H9 (cell line): ENCODE measurements at regions not wholly inside any gene's neighbourhood (a gene's known extent, or its start where the extent isn't known, plus 50 kb on each side); places are given as distances from the start of the nearest gene placed in this dataset.

Source experiments
- DNase-seq: peaks from one replicate; pipeline ENCODE4 v3.0.0-alpha.2; 2017
- H2AFZ ChIP-seq: one replicate; pipeline ENCODE4 v1.6.1; 2013; ENCODE audit warnings: mild to moderate bottlenecking, low read length, control low read depth, moderate library complexity
- H2AK5ac ChIP-seq: 2 replicates; pipeline ENCODE4 v1.6.1; 2013; ENCODE audit warnings: low read length, control low read depth, mixed read lengths; ENCODE audit not compliant: insufficient read length
- H2BK120ac ChIP-seq: one replicate; pipeline ENCODE4 v1.6.1; 2013; ENCODE audit warnings: low read depth, mild to moderate bottlenecking, low read length, control low read depth, inconsistent platforms; ENCODE audit not compliant: poor library complexity, severe bottlenecking
- H2BK12ac ChIP-seq: 2 replicates; pipeline ENCODE4 v1.6.1; 2013; ENCODE audit warnings: low read length, control low read depth, mixed read lengths, low read depth; ENCODE audit not compliant: insufficient read length
- H2BK15ac ChIP-seq: 2 replicates; pipeline ENCODE4 v1.6.1; 2013; ENCODE audit warnings: low read depth, low read length, control low read depth
- H2BK20ac ChIP-seq: one replicate; pipeline ENCODE4 v1.6.1; 2013; ENCODE audit warnings: low read depth, mild to moderate bottlenecking, low read length, control low read depth, inconsistent platforms; ENCODE audit not compliant: poor library complexity, severe bottlenecking
- H2BK5ac ChIP-seq: 2 replicates; pipeline ENCODE4 v1.6.1; 2013; ENCODE audit warnings: low read length, control low read depth, mixed read lengths; ENCODE audit not compliant: insufficient read length
- H3K14ac ChIP-seq: 2 replicates; pipeline ENCODE4 v1.6.1; 2013; ENCODE audit warnings: low read length, control low read depth; ENCODE audit not compliant: insufficient read depth
- H3K18ac ChIP-seq: 2 replicates; pipeline ENCODE4 v1.6.1; 2013; ENCODE audit warnings: low read depth, mild to moderate bottlenecking, mixed read lengths, low read length, control low read depth; ENCODE audit not compliant: insufficient read length
- H3K23ac ChIP-seq: 2 replicates; pipeline ENCODE4 v1.6.1; 2013; ENCODE audit warnings: low read length, control low read depth, mixed read lengths, low read depth; ENCODE audit not compliant: insufficient read length
- H3K23me2 ChIP-seq: 2 replicates; pipeline ENCODE4 v1.6.1; 2013; ENCODE audit warnings: low read depth, mild to moderate bottlenecking, mixed read lengths, low read length, control low read depth; ENCODE audit not compliant: insufficient read length, poor library complexity, severe bottlenecking
- H3K27ac ChIP-seq: 2 replicates; pipeline ENCODE4 v1.5.1; 2013; ENCODE audit warnings: low read length, control low read depth, mixed read lengths, low read depth; ENCODE audit not compliant: insufficient read length
- H3K27me3 ChIP-seq: 2 replicates; pipeline ENCODE4 v1.6.1; 2013; ENCODE audit warnings: low read length, control low read depth, inconsistent platforms; ENCODE audit not compliant: insufficient read depth
- H3K4ac ChIP-seq: 2 replicates; pipeline ENCODE4 v1.6.1; 2013; ENCODE audit warnings: low read depth, mild to moderate bottlenecking, control low read depth, inconsistent platforms, low read length, moderate library complexity
- H3K4me1 ChIP-seq: 2 replicates; pipeline ENCODE4 v1.6.1; 2013; ENCODE audit warnings: low read length, control low read depth, inconsistent platforms; ENCODE audit not compliant: insufficient read depth
- H3K4me2 ChIP-seq: 2 replicates; pipeline ENCODE4 v1.6.1; 2013; ENCODE audit warnings: low read length, control low read depth, mixed read lengths; ENCODE audit not compliant: insufficient read length, insufficient read depth
- H3K56ac ChIP-seq: 2 replicates; pipeline ENCODE4 v1.6.1; 2013; ENCODE audit warnings: low read depth, mild to moderate bottlenecking, mixed read lengths, low read length, control low read depth; ENCODE audit not compliant: insufficient read length
- H3K79me1 ChIP-seq: 2 replicates; pipeline ENCODE4 v1.6.1; 2013; ENCODE audit warnings: low read depth, mild to moderate bottlenecking, moderate library complexity, low read length, control low read depth, inconsistent platforms; ENCODE audit not compliant: insufficient read depth, poor library complexity, severe bottlenecking
- H3K79me2 ChIP-seq: 2 replicates; pipeline ENCODE4 v1.6.1; 2013; ENCODE audit warnings: low read length, control low read depth, inconsistent platforms; ENCODE audit not compliant: insufficient read depth
- H3K9ac ChIP-seq: 2 replicates; pipeline ENCODE4 v1.6.1; 2013; ENCODE audit warnings: low read length, control low read depth, mixed read lengths; ENCODE audit not compliant: insufficient read length; ENCODE audit errors: extremely low read depth
- H3K9me3 ChIP-seq: one replicate; pipeline ENCODE4 v1.6.1; 2013; ENCODE audit warnings: low read depth, low read length, inconsistent platforms; ENCODE audit not compliant: control insufficient read depth
- H3T11ph ChIP-seq: one replicate; pipeline ENCODE4 v1.6.1; 2013; ENCODE audit warnings: mild to moderate bottlenecking, low read length, control low read depth, inconsistent platforms
- H4K20me1 ChIP-seq: one replicate; pipeline ENCODE4 v1.6.1; 2013; ENCODE audit not compliant: control insufficient read depth, insufficient read length, insufficient read depth
- H4K5ac ChIP-seq: 2 replicates; pipeline ENCODE4 v1.6.1; 2013; ENCODE audit warnings: low read depth, mild to moderate bottlenecking, mixed read lengths, low read length, control low read depth; ENCODE audit not compliant: insufficient read length
- H4K8ac ChIP-seq: replicated peaks from 2 replicates; pipeline ENCODE4 v1.6.1; 2013; ENCODE audit warnings: low read length, control low read depth, mixed read lengths, low read depth; ENCODE audit not compliant: insufficient read length
- H4K91ac ChIP-seq: 2 replicates; pipeline ENCODE4 v1.6.1; 2013; ENCODE audit warnings: low read depth, mild to moderate bottlenecking, moderate library complexity, mixed read lengths, low read length, control low read depth; ENCODE audit not compliant: insufficient read length
- H3K27ac Mint-ChIP-seq, 3 experiments: 2 replicates in 2 of 3; 3 replicates in 1 of 3; pipeline ENCODE4 v1.8.0; 2020 to 2021; ENCODE audit warnings: mixed read lengths in 3 of 3, mild to moderate bottlenecking in 1 of 3, moderate library complexity in 1 of 3
- H3K27me3 Mint-ChIP-seq: 2 replicates; pipeline ENCODE4 v1.8.0; 2021; ENCODE audit warnings: low read depth, mild to moderate bottlenecking, moderate library complexity, mixed read lengths
- H3K36me3 Mint-ChIP-seq, 3 experiments: 2 replicates in 2 of 3; 3 replicates in 1 of 3; pipeline ENCODE4 v1.8.0; 2020 to 2021; ENCODE audit warnings: low read depth in 3 of 3, mixed read lengths in 3 of 3; ENCODE audit not compliant: insufficient read depth in 1 of 3
- H3K4me1 Mint-ChIP-seq, 2 experiments: 2 replicates each; pipeline ENCODE4 v1.8.0; 2020; ENCODE audit warnings: mixed read lengths in 2 of 2
- H3K4me3 Mint-ChIP-seq, 2 experiments: 2 replicates in 1 of 2; 3 replicates in 1 of 2; pipeline ENCODE4 v1.8.0; 2020 to 2021; ENCODE audit warnings: mild to moderate bottlenecking in 2 of 2, mixed read lengths in 2 of 2, moderate library complexity in 1 of 2
- H3K9me3 Mint-ChIP-seq, 2 experiments: 2 replicates in 1 of 2; 3 replicates in 1 of 2; pipeline ENCODE4 v1.8.0; 2020; ENCODE audit warnings: mild to moderate bottlenecking in 2 of 2, mixed read lengths in 2 of 2, moderate library complexity in 1 of 2
- WGBS: extraction: QIAGEN DNeasy Blood & Tissue Kit; methylation state at CpG from one replicate; pipeline ENCODE4 v1.1.7; 2013; ENCODE audit warnings: missing lambda C conversion rate, low lambda C conversion rate, mixed read lengths; ENCODE audit not compliant: insufficient read length; ENCODE audit errors: extremely low coverage; 5-methylcytosine and 5-hydroxymethylcytosine counted together
- TF ChIP-seq, protein P1 (sequence below): fragments of 200-600 bp; sonication (generic); conservative IDR thresholded peaks from 3 replicates; pipeline ENCODE4 v1.8.0; 2021; ENCODE audit warnings: antibody characterized with exemption, mild to moderate bottlenecking

DNA sequence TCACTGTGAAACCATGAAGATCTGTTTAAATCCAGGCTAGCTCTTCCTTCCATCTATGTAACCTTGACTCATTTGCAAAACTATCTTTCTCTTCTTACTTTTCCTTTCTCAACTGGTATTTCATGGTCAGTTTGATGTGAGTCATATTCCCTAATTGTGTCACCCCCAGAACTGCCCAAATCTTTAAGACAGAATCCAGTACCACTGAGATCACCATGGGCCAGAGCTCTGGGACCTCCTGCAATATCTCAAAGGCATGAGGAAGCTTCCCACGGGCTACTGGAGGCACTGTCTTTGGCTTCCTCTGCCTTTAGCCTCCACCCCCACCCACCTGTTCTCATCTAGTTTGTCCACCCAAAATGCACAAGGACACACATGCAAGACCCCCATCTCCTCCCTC, 274.4 kb upstream of the FMN2 start:
- no peaks in the 10 kb centered on the region for H3K27me3 Mint-ChIP-seq
- Histone ChIP-seq H3K79me2 (no peaks in the 10 kb centered on the region), H3T11ph (no peak overlapping the region), H4K20me1 (no peaks in the 10 kb centered on the region), H4K5ac (no peak overlapping the region), H4K8ac (no peak overlapping the region), H2BK20ac (no peak overlapping the region), H2BK12ac (no peak overlapping the region), H3K56ac (no peak overlapping the region), H3K4me1 (peaks cover 10% of the 10 kb centered on the region; the same call in 1 of the 2 replicates), H2AK5ac (no peak overlapping the region), H2AFZ (no peak overlapping the region), H4K91ac (no peak overlapping the region), H2BK5ac (no peak overlapping the region), H3K14ac (no peak overlapping the region), H3K18ac (no peak overlapping the region), H2BK15ac (no peak overlapping the region), H3K9ac (no peak overlapping the region), H2BK120ac (no peak overlapping the region), H3K27me3 (no peaks in the 10 kb centered on the region), H3K23ac (no peak overlapping the region), H3K27ac (no peak overlapping the region), H3K9me3 (no peaks in the 10 kb centered on the region), H3K4me2 (no peak overlapping the region), H3K79me1 (no peaks in the 10 kb centered on the region), H3K23me2 (no peaks in the 10 kb centered on the region), H3K4ac (no peak overlapping the region)
- DNase-seq: no peak
- H3K36me3 Mint-ChIP-seq: no peaks in the 10 kb centered on the region
- H3K27ac Mint-ChIP-seq: peak overlapping the region in 1 of 3 experiments; percentile 66; a peak in 3 of 7 replicates
- TF ChIP-seq, protein P1, sequence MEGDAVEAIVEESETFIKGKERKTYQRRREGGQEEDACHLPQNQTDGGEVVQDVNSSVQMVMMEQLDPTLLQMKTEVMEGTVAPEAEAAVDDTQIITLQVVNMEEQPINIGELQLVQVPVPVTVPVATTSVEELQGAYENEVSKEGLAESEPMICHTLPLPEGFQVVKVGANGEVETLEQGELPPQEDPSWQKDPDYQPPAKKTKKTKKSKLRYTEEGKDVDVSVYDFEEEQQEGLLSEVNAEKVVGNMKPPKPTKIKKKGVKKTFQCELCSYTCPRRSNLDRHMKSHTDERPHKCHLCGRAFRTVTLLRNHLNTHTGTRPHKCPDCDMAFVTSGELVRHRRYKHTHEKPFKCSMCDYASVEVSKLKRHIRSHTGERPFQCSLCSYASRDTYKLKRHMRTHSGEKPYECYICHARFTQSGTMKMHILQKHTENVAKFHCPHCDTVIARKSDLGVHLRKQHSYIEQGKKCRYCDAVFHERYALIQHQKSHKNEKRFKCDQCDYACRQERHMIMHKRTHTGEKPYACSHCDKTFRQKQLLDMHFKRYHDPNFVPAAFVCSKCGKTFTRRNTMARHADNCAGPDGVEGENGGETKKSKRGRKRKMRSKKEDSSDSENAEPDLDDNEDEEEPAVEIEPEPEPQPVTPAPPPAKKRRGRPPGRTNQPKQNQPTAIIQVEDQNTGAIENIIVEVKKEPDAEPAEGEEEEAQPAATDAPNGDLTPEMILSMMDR: no peak
- WGBS: no CpG with 5 or more reads among the region's 1 CpG
- H3K9me3 Mint-ChIP-seq: no peaks in the 10 kb centered on the region
- peaks cover 27 to 32% of the 10 kb centered on the region in 2 experiments for H3K4me1 Mint-ChIP-seq
- no peak overlapping the region for H3K4me3 Mint-ChIP-seq
